Muscle layer of duodenum (tissue), 2 donors: ENCODE measurements at regions not wholly inside any gene's neighbourhood (a gene's known extent, or its start where the extent isn't known, plus 50 kb on each side); places are given as distances from the start of the nearest gene placed in this dataset.

Source experiments
- H3K27ac ChIP-seq: one replicate; pipeline ENCODE4 v1.7.0; 2013; ENCODE audit warnings: mild to moderate bottlenecking, low read length
- H3K27me3 ChIP-seq: one replicate; pipeline ENCODE4 v1.7.0; 2013; ENCODE audit warnings: low read depth, mild to moderate bottlenecking, control low read depth, low read length
- H3K36me3 ChIP-seq, 2 donors: one replicate each; pipeline ENCODE4 v1.7.0; 2013; ENCODE audit warnings: low read length in 2 of 2, control low read depth in 1 of 2, mild to moderate bottlenecking in 1 of 2; ENCODE audit not compliant: insufficient read depth in 2 of 2, control insufficient read depth in 1 of 2
- H3K4me1 ChIP-seq, 2 donors: one replicate each; pipeline ENCODE4 v1.7.0; 2013; ENCODE audit warnings: low read length in 2 of 2, mild to moderate bottlenecking in 2 of 2, control low read depth in 1 of 2, moderate library complexity in 1 of 2; ENCODE audit not compliant: insufficient read depth in 2 of 2, control insufficient read depth in 1 of 2
- H3K4me3 ChIP-seq, 2 donors: one replicate each; pipeline ENCODE4 v1.7.0; 2013; ENCODE audit warnings: low read length in 2 of 2, low read depth in 1 of 2, mild to moderate bottlenecking in 1 of 2
- H3K9me3 ChIP-seq, 2 donors: one replicate each; pipeline ENCODE4 v1.7.0; 2013; ENCODE audit warnings: low read length in 2 of 2, control low read depth in 1 of 2, mild to moderate bottlenecking in 1 of 2; ENCODE audit not compliant: control insufficient read depth in 1 of 2
- donor health status: healthy.

DNA sequence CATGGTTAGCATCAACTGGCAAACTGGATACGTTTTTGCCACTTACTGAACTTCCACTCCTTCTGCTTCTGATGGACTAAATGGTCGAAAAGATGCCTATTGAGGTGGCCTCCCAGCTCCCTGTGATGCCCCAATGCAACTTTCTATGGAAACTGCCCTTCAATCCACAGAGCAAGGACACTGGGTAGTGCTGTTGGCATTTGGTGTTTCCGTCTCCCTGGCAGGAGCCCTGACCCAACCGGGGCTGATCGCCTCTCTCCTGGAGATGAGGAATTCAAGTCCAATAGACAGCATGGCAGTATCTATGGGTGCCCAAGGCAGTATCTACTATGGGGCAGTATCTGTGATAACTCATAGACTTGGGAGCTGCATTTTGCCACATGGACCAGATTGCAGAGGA lies 116.3 kb upstream of the IRX3 start:
- Histone ChIP-seq H3K4me3 (no peak overlapping the region), H3K4me1 (no peaks in the 10 kb centered on the region)

DNA sequence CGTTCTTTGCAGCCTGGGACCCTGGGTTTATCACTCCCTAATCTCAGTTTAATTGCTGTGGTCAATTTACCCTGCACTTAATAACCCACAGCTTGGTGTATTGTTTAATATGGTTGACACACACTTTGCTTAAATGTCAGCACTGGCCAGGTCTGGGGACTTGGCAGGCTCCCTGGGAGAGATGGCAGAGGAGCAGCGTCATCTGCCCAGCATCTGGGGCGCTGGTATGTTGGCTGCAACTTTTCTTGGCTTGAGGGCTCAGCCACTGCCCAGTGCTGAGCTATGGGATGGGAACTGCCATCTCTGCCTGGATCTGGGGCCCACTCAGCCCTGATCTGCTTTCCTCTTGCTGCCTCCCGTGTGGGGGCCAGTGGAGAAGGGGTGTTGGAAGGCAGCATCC lies 115.7 kb upstream of the IRX3 start:
- no peak overlapping the region for H3K4me3 ChIP-seq
- no peaks in the 10 kb centered on the region for H3K27me3 ChIP-seq
- H3K4me1 ChIP-seq: no peaks in the 10 kb centered on the region
- no peak overlapping the region for H3K27ac ChIP-seq
- no peaks in the 10 kb centered on the region for H3K36me3 ChIP-seq
- no peaks in the 10 kb centered on the region for H3K9me3 ChIP-seq

More for the DNA sequence above, 116.3 kb upstream of the IRX3 start:
- Histone ChIP-seq H3K36me3 (no peaks in the 10 kb centered on the region), H3K27ac (no peak overlapping the region), H3K9me3 (no peaks in the 10 kb centered on the region), H3K27me3 (no peaks in the 10 kb centered on the region)

DNA sequence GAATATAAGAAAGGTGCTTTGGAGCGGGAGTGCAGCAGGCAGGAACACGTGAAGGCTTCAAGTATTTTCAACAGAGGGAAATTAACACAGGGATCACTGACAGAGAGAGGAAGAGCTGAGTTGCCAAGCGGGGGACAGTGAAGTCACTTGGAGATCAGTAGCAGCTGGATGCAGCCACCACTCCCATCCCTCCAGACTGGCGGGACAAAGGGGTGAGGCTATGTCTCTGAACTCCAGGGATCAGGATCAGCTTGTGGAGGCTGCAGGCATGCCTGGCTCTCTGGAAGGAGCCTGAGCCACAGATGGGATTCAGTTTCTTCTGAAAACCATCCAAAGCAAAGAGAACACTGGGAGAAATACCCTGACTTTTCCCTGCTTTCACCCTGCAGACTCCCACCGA lies 113.7 kb upstream of the IRX3 start:
- Histone ChIP-seq H3K4me3 (no peak overlapping the region), H3K4me1 (no peaks in the 10 kb centered on the region), H3K27me3 (no peaks in the 10 kb centered on the region), H3K9me3 (no peaks in the 10 kb centered on the region), H3K27ac (no peak overlapping the region), H3K36me3 (no peaks in the 10 kb centered on the region)

DNA sequence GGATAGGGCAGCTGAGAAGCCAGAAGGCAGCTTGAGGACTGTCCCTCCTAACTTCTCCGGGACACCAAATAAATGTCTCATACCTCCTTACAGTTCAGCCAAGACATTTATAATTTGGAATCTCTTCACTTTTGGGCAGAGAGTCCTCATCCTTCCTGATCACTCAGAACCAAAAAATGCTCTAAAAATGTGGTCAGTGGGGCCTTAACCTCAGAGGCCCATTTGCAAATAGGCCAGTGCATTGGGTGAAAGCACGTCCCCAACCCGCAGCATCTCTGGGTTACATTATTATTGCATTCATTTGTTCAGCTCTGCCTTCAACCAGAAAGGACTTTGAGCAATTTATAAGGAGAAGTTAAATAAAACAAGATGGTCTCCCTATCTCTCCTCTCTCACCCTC lies 112.4 kb upstream of the IRX3 start:
- Histone ChIP-seq H3K36me3 (no peaks in the 10 kb centered on the region), H3K27me3 (no peaks in the 10 kb centered on the region), H3K9me3 (no peaks in the 10 kb centered on the region), H3K4me1 (no peaks in the 10 kb centered on the region), H3K27ac (no peak overlapping the region), H3K4me3 (no peak overlapping the region)

DNA sequence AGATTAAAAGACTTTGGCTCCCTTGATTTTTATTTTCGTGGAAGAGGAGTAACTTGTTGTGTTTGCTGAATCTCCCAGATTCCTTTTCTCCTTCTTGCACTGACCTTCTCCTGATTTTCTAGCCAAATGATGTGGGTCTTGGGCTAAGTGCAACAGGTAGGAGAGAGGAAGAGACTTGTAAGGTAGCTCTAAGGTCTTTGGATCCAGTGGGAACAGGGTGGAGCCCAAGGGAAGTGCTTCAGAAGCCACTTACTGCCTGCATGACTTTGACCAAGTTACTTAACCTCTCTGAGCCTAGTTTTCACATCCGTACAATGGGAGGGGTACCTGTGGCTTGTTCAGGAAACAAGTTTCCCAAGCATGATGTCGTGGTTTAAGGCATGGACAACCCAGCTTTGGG lies 111.3 kb upstream of the IRX3 start:
- H3K36me3 ChIP-seq: no peaks in the 10 kb centered on the region
- H3K27me3 ChIP-seq: no peaks in the 10 kb centered on the region
- H3K4me3 ChIP-seq: no peak overlapping the region
- no peaks in the 10 kb centered on the region for H3K9me3 ChIP-seq
- H3K4me1 ChIP-seq: no peaks in the 10 kb centered on the region
- H3K27ac ChIP-seq: no peak overlapping the region

DNA sequence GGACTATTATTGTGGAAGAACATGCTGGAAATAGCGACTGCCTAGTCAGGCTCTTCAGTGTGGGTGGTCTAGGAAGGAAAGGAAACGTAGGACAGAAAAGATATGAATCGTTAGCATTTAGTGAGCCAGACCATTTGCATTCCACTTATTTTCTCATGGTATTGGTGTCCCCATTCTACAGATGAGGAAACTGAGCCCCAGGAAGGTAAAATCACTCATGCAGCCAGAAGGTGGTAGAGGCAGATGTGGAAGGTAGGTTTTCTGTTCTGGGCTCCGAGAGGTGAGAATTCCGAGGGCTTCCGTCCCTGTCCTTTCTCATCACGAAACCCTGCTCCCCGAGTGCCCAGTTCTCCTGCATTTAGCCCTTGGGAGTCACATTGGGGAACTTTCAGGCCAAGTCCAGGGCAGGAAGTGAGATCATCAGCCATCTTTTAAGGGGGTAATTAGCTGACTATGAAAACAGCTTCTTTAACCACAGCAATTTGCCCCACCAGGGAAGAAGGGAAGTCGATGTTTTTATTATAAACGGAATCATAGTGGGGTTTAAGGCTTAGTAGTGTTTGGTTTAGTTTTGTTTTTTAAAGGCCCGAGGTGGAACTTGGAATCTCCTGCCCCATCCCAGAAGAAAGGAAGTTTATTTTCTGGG lies 110.7 kb upstream of the IRX3 start:
- H3K4me3 ChIP-seq: no peak overlapping the region

DNA sequence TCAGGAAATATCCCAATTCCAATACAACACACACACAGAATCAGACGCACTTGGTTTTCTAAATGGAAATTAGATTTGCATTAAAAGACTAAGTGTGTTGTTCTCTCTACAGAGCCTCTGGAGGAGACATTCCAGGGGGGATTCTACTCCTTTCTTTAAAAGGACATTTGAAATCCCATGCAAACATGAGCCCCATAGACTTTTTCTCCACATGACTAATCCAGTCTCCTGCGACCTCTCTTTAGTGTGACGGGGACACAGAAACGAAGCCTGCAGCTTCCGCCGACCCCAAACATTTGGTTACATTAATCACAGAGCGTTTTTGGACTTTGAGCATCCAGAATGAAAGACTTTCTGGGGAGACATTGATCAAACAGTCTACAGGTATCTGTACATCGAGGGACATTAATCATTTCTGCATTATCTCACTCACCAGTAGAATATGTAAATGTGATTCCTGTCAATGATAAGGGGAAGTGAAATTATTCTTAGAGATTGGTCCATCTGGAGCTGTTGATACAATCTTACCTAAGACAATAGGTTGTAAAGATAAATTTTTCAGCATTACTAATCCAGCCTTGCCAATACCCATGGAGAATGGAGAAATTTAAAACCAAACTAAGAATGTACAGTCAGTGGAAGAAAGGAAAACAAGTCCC lies 103.4 kb upstream of the IRX3 start:
- H3K4me3 ChIP-seq: no peak overlapping the region
- H3K4me1 ChIP-seq: no peaks in the 10 kb centered on the region
- H3K27ac ChIP-seq: no peak overlapping the region
- no peaks in the 10 kb centered on the region for H3K27me3 ChIP-seq
- H3K36me3 ChIP-seq: no peaks in the 10 kb centered on the region
- no peaks in the 10 kb centered on the region for H3K9me3 ChIP-seq

More for the DNA sequence above, 110.7 kb upstream of the IRX3 start:
- Histone ChIP-seq H3K36me3 (no peaks in the 10 kb centered on the region), H3K27ac (no peak overlapping the region), H3K27me3 (no peaks in the 10 kb centered on the region), H3K9me3 (no peaks in the 10 kb centered on the region), H3K4me1 (no peaks in the 10 kb centered on the region)

DNA sequence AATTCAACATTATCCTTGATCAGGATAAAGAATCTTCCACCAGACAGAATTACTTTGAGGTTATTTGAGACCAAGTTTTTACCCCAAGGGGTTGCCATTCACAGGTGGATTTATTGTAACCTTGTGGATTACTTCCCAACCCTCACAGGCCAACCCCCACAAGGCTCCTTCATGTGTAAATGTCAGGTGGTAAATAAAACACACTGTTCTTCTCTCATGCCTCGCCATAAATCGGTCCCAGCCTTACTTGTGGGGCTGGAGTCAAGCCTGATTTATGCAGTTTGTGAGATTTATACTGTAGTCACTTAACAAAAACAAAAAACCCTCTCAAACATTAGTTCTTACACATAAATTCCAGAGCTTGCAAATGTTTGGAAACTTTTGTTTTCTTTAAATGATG lies 98.6 kb upstream of the IRX3 start:
- no peaks in the 10 kb centered on the region for H3K27me3 ChIP-seq
- peaks cover 0 to 10% of the 10 kb centered on the region in 2 donors for H3K9me3 ChIP-seq
- no peaks in the 10 kb centered on the region for H3K4me1 ChIP-seq
- H3K27ac ChIP-seq: no peak overlapping the region
- no peak overlapping the region for H3K4me3 ChIP-seq
- no peaks in the 10 kb centered on the region for H3K36me3 ChIP-seq

DNA sequence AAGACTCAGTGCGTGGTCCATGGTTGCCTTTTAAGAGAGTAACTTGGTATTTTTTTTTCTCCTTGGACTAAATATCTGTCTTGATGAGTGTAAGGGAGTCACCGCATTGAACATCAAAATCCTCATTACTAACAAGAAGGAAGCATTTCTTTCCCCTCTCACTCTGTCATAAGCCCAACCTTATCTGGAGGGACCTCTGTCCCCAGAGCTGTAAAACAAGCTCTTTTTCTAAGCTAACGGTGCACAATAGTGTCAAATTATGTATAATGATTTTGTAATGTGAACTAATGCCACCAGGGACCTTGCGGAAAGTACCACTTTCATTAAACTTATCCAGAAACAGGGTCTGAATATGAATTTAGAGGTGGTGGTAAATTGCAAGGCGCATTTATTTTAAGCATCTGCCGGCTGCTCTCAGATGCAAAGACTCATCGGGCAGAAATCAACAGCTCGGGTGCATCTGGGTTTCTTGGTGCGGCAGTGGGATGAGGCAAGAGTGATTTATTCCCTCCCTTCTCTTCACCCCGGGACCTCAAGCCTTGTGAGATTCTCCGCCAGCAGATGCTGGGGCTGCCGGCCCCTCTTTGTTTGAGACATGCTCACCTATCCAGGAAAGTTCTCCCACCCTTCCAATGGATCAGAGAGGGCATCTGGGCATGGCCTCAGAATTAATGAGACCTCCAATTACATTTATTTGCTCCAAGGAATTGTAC lies 95.2 kb upstream of the IRX3 start:
- no peaks in the 10 kb centered on the region for H3K27me3 ChIP-seq
- no peak overlapping the region for H3K4me3 ChIP-seq
- H3K36me3 ChIP-seq: no peaks in the 10 kb centered on the region
- peaks cover 0 to 14% of the 10 kb centered on the region in 2 donors for H3K9me3 ChIP-seq
- no peaks in the 10 kb centered on the region for H3K4me1 ChIP-seq
- no peak overlapping the region for H3K27ac ChIP-seq

DNA sequence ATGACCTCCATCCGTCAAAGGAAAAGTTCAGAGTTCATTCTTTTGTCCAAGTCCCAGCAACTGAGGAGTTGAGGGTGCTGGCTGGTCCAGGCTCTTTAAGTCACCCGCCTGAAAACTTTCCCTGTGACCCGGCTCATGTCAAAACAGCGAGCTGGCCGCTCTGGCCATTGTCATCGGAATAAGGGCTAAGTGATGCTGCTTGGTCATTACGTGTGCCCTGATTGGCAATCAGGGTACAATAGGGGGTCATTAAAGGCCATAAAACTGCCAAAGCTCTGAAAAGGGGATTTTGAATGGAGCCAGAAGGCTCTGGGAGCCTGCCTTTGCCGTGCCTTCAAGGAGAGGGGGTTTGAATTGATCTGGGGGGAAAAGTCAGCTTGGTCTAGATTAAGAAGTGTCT lies 88.5 kb upstream of the IRX3 start:
- no peak overlapping the region for H3K4me3 ChIP-seq

DNA sequence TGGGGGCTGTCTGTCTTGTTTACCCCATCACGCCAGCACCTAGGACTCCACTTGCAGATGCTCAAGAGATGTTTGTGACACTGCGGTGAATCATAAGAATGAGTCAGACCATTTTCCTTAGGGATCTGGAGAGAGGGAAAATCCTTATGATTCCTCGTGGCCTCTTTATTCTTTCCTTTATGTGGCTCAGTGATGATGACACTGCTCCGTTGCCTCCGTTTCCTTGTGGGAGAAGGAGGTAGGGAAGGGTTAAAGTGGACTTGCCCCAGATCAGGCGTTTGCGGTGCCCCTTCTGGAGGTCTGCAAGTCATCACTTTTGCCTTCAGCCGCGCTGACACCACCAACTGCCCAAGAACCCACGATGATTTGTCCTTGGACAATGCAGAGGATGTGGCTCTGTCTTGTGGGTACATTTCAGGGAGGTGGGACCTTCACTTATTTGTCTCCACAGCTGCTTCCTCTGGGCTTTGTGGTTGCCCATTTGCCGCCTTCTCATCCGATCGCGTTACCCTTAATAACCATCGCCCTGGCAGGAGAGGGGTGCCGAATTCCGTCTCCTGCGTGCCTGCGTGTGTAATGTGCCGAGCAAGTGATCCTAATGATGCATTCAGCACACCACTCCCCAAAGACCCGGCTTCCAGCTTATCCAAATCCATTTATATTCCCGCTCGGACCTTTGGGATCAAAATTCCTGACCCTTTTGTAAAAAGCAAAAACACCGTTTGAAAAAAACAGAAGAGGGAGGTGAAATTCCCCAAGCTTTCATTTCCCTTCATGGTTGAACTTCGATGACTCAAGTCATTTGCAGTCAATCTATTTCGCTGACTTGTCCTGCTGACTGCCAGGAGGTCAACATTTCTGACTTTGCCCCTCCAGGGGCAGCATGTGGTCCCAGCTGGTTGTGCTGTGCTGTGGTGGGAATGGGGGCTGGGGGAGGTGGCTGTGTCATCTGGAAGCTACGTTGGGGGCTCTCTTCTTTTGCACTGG lies 87.2 kb upstream of the IRX3 start:
- H3K4me3 ChIP-seq: no peak overlapping the region
- H3K36me3 ChIP-seq: no peaks in the 10 kb centered on the region
- H3K27ac ChIP-seq: no peak overlapping the region
- H3K27me3 ChIP-seq: peaks cover 7% of the 10 kb centered on the region
- H3K4me1 ChIP-seq: no peaks in the 10 kb centered on the region
- H3K9me3 ChIP-seq: no peaks in the 10 kb centered on the region

More for the DNA sequence above, 88.5 kb upstream of the IRX3 start:
- no peak overlapping the region for H3K27ac ChIP-seq
- H3K4me1 ChIP-seq: no peaks in the 10 kb centered on the region
- peaks cover 0 to 4% of the 10 kb centered on the region in 2 donors for H3K9me3 ChIP-seq
- no peaks in the 10 kb centered on the region for H3K36me3 ChIP-seq
- peaks cover 7% of the 10 kb centered on the region for H3K27me3 ChIP-seq
